ENCODE measurements at regions not wholly inside any gene's neighbourhood (a gene's known extent, or its start where the extent isn't known, plus 50 kb on each side); places are given as distances from the start of the nearest gene placed in this dataset.

GRCh38 chr5:88058625-88059024 lies 210.0 kb downstream of the TMEM161B start:
- TF ChIP-seq CTCF (IDR thresholded peaks at IDR 0.05), result no peak
- no peak for TF ChIP-seq POLR2A (IDR thresholded peaks at IDR 0.05)

Measured in body of pancreas (tissue), 4 donors.